ENCODE measurements at regions not wholly inside any gene's neighbourhood (a gene's known extent, or its start where the extent isn't known, plus 50 kb on each side); places are given as distances from the start of the nearest gene placed in this dataset.

GRCh38 chr3:189042832-189043231 is 128.9 kb upstream of the TPRG1 start:
- Histone ChIP-seq H3K36me3 (no peaks in the 10 kb centered on the region), H3K4me3 (no peak overlapping the region), H3K27ac (no peak overlapping the region), H3K9me3 (no peaks in the 10 kb centered on the region), H3K4me1 (no peaks in the 10 kb centered on the region), H3K27me3 (no peaks in the 10 kb centered on the region)
- 85 to 94% methylated on average over 4 of the region's 4 CpGs for WGBS, 2 donors (ENCODE audit: low coverage in 1 of 2)
- no peak for TF ChIP-seq POLR2AphosphoS5 (IDR thresholded peaks at IDR 0.05)
- no peak for TF ChIP-seq POLR2A (IDR thresholded peaks at IDR 0.05)
- TF ChIP-seq, protein P1, sequence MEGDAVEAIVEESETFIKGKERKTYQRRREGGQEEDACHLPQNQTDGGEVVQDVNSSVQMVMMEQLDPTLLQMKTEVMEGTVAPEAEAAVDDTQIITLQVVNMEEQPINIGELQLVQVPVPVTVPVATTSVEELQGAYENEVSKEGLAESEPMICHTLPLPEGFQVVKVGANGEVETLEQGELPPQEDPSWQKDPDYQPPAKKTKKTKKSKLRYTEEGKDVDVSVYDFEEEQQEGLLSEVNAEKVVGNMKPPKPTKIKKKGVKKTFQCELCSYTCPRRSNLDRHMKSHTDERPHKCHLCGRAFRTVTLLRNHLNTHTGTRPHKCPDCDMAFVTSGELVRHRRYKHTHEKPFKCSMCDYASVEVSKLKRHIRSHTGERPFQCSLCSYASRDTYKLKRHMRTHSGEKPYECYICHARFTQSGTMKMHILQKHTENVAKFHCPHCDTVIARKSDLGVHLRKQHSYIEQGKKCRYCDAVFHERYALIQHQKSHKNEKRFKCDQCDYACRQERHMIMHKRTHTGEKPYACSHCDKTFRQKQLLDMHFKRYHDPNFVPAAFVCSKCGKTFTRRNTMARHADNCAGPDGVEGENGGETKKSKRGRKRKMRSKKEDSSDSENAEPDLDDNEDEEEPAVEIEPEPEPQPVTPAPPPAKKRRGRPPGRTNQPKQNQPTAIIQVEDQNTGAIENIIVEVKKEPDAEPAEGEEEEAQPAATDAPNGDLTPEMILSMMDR (IDR thresholded peaks at IDR 0.05), result no peak
- TF ChIP-seq EP300 (IDR thresholded peaks at IDR 0.05; ENCODE audit: low read depth), result no peak
- DNase-seq, result no peak
- intact Hi-C loops (cut with DNase I; ENCODE audit: low total_unique reads), result no loop called here
- in situ Hi-C loops (cut with MboI; ENCODE audit: low pct_ligation_motif_present in 1 of 4, low pct_unique_long_range_greater_than_20kb in 1 of 4, low sequenced_read_pairs in 3 of 4), result no loop called here

DNA sequence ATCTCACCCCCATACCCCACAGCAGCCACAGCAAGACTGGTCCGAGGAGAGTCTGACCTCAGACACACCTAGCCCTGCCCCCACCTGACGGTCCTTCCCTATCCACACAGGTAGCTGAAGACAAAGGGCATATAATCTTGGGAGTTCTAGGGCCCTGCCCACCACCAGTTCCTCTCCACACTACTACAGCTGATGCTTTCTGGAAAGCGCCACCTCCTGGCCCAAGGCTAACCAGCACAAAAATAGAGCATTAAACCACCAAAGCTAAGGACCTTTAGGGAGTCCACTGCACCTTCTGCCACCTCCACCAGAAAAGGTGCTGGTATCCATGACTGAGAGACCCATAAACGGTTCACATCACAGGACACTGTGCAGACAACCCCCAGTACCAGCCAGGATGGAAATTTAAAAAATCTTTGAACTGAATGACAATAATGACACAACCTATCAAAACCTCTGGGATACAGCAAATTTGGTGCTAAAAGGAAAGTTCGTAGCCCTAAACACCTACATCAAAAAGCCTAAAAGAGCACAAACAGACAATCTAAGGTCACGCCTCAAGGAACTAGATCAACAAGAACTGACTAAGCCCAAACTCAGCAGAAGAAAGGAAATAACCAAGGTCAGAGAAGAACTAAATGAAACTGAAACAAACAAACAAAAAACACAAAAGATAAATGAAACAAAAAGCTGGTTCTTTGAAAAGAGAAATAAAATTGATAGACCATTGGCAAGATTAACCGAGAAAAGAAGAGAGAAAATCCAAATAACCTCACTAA is 122.1 kb upstream of the TPRG1 start:
- intact Hi-C loops (cut with DNase I; ENCODE audit: low total_unique reads), result loop anchor here (1.0 kb wide), 1 partner anchor 8 kb away; no protein-coding TSS in a partner anchor
- no peaks in the 10 kb centered on the region for H3K27me3 ChIP-seq
- H3K4me1 ChIP-seq, result no peaks in the 10 kb centered on the region
- TF ChIP-seq, protein P1 (IDR thresholded peaks at IDR 0.05), result no peak
- TF ChIP-seq POLR2AphosphoS5 (IDR thresholded peaks at IDR 0.05) (no peak), EP300 (IDR thresholded peaks at IDR 0.05; ENCODE audit: low read depth) (no peak), POLR2A (IDR thresholded peaks at IDR 0.05) (no peak)
- H3K27ac ChIP-seq, result no peak overlapping the region
- in situ Hi-C loops (cut with MboI; ENCODE audit: low pct_ligation_motif_present in 1 of 4, low pct_unique_long_range_greater_than_20kb in 1 of 4, low sequenced_read_pairs in 3 of 4), result no loop called here
- H3K9me3 ChIP-seq, result no peaks in the 10 kb centered on the region
- 69 to 76% methylated on average over 2 to 7 of the region's 7 CpGs for WGBS, 2 donors (ENCODE audit: low coverage in 1 of 2)
- no peaks in the 10 kb centered on the region for H3K36me3 ChIP-seq
- H3K4me3 ChIP-seq, result no peak overlapping the region
- DNase-seq, result no peak

DNA sequence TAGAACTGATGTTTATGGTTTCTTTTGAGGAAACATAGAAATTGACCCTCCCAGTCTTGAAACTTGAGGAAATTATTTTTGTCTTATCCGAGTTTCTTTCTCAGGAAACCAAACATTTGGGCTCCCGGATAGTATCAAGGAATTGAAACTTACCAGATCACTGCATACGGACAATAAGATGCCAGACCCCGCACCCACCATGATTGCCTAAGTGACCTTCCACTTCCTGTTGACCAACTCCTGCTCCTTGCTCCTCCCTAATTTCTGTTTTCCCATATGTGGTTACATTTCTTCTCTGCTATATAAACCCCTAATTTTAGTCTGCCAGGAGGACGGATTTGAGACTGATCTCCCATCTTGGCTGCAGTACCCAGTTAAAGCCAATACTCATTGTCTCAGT is 118.4 kb upstream of the TPRG1 start:
- in situ Hi-C loops (cut with MboI; ENCODE audit: low pct_ligation_motif_present in 1 of 4, low pct_unique_long_range_greater_than_20kb in 1 of 4, low sequenced_read_pairs in 3 of 4) (no loop called here), intact Hi-C loops (cut with DNase I; ENCODE audit: low total_unique reads) (no loop called here)
- TF ChIP-seq POLR2AphosphoS5 (IDR thresholded peaks at IDR 0.05) (no peak), EP300 (IDR thresholded peaks at IDR 0.05; ENCODE audit: low read depth) (no peak)
- no peaks in the 10 kb centered on the region for H3K9me3 ChIP-seq
- H3K27me3 ChIP-seq, result no peaks in the 10 kb centered on the region
- H3K4me1 ChIP-seq, result no peaks in the 10 kb centered on the region
- H3K36me3 ChIP-seq, result no peaks in the 10 kb centered on the region
- no peak overlapping the region for H3K4me3 ChIP-seq
- WGBS, 2 donors (ENCODE audit: low coverage in 1 of 2), result 77 to 92% methylated on average over 4 to 5 of the region's 5 CpGs
- DNase-seq, result no peak
- no peak overlapping the region for H3K27ac ChIP-seq

DNA sequence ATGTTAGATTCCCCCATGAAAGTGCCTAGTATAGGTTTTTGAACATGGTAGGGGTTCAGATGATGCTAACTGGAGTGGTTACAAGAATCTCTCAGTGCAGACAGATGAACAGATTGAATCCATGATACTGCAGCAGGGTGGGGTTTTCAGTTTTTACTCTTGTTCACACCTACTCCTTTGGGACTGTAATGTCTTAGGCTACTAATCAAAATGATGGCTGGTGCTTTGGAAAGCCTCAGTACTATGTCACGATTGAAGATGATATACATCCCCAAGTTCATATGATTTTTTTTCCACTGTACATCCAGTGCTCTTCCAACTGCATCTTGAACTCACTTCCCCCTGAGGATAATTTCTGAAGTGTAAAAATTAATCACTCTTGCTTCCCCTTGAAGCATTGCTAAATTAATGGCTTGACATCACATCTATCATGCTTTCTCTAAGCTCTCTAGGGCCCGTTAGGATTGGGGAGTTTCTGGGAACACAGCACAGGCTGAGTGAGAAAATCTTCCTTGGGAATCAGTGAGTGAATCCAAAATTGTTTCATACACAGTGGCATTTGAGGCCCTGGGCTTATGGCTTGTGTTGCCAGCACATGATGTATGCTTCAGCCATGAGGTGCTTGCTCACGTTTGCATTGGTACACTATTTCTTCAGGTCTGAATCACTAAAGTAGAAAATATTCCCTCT is 115.0 kb upstream of the TPRG1 start:
- intact Hi-C loops (cut with DNase I; ENCODE audit: low total_unique reads), result loop anchor here (1.0 kb wide), 1 partner anchor 7 kb away; no protein-coding TSS in a partner anchor
- H3K27ac ChIP-seq, result no peak overlapping the region
- no peaks in the 10 kb centered on the region for H3K9me3 ChIP-seq
- WGBS, 2 donors (ENCODE audit: low coverage in 1 of 2), result 63 to 75% methylated on average over 3 of the region's 3 CpGs
- no peaks in the 10 kb centered on the region for H3K27me3 ChIP-seq
- H3K4me3 ChIP-seq, result no peak overlapping the region
- in situ Hi-C loops (cut with MboI; ENCODE audit: low pct_ligation_motif_present in 1 of 4, low pct_unique_long_range_greater_than_20kb in 1 of 4, low sequenced_read_pairs in 3 of 4), result no loop called here
- TF ChIP-seq, protein P1 (IDR thresholded peaks at IDR 0.05), result no peak
- TF ChIP-seq POLR2AphosphoS5 (IDR thresholded peaks at IDR 0.05) (no peak), EP300 (IDR thresholded peaks at IDR 0.05; ENCODE audit: low read depth) (no peak), POLR2A (IDR thresholded peaks at IDR 0.05) (no peak)
- no peaks in the 10 kb centered on the region for H3K4me1 ChIP-seq
- DNase-seq, result no peak
- H3K36me3 ChIP-seq, result no peaks in the 10 kb centered on the region
